ENCODE measurements at regions not wholly inside any gene's neighbourhood (a gene's known extent, or its start where the extent isn't known, plus 50 kb on each side); places are given as distances from the start of the nearest gene placed in this dataset.

DNA sequence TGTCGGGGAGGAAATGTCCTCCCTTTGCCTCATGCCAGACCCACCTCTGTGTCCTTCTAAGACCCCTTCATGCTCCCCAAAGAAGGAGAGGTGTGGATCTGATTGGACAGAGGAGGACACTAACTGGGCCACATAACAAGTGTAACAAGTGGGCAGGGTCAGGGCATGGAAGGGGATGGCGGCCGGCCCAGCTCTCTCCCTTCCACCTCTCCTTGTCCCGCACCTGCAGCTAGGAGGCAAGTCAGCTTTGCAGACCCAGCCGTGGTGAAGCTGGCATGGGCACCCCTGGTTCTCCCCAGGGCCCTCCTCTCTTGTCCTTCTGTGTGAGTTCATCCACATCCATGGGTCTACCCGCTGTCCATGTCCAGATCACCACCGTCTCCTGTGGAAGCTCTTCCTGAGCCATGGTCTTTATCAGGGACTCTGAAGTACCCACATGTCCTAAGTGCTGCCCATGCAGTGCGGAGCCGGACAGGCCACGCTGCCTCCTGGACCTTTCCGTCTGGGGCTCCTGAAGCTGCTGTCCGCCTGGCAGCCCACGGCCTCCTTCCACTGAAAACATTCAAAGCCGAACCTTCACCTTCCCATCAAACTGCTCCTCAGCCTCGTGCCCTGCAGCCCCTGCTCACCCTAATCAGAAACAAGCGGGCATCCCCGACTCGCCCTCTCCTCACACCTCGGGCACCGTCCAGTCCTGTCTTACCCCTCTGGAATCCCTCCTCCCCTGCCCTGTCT, 460.5 kb downstream of the PTPRU start:
- DNase-seq (ENCODE audit: insufficient read length, low spot score) (no peak), FAIRE-seq (no peak)
- TF ChIP-seq, protein P1, sequence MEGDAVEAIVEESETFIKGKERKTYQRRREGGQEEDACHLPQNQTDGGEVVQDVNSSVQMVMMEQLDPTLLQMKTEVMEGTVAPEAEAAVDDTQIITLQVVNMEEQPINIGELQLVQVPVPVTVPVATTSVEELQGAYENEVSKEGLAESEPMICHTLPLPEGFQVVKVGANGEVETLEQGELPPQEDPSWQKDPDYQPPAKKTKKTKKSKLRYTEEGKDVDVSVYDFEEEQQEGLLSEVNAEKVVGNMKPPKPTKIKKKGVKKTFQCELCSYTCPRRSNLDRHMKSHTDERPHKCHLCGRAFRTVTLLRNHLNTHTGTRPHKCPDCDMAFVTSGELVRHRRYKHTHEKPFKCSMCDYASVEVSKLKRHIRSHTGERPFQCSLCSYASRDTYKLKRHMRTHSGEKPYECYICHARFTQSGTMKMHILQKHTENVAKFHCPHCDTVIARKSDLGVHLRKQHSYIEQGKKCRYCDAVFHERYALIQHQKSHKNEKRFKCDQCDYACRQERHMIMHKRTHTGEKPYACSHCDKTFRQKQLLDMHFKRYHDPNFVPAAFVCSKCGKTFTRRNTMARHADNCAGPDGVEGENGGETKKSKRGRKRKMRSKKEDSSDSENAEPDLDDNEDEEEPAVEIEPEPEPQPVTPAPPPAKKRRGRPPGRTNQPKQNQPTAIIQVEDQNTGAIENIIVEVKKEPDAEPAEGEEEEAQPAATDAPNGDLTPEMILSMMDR (IDR thresholded peaks at IDR 0.05; ENCODE audit: insufficient read depth, missing control alignments): no peak

GRCh38 chr1:29695803-29696202, 459.5 kb downstream of the PTPRU start:
- FAIRE-seq (no peak), DNase-seq (ENCODE audit: insufficient read length, low spot score) (no peak)
- TF ChIP-seq, protein P1 (IDR thresholded peaks at IDR 0.05; ENCODE audit: insufficient read depth, missing control alignments): no peak

GRCh38 chr1:29695036-29695435, 458.7 kb downstream of the PTPRU start:
- FAIRE-seq: no peak
- TF ChIP-seq, protein P1 (IDR thresholded peaks at IDR 0.05; ENCODE audit: insufficient read depth, missing control alignments): no peak
- no peak for DNase-seq (ENCODE audit: insufficient read length, low spot score)

GRCh38 chr1:29691499-29691898, 455.2 kb downstream of the PTPRU start:
- FAIRE-seq: no peak
- DNase-seq (ENCODE audit: insufficient read length, low spot score): no peak
- TF ChIP-seq, protein P1 (IDR thresholded peaks at IDR 0.05; ENCODE audit: insufficient read depth, missing control alignments): no peak

GRCh38 chr1:29690156-29690555, 453.8 kb downstream of the PTPRU start:
- DNase-seq (ENCODE audit: insufficient read length, low spot score) (no peak), FAIRE-seq (no peak)
- TF ChIP-seq, protein P1 (IDR thresholded peaks at IDR 0.05; ENCODE audit: insufficient read depth, missing control alignments): no peak

DNA sequence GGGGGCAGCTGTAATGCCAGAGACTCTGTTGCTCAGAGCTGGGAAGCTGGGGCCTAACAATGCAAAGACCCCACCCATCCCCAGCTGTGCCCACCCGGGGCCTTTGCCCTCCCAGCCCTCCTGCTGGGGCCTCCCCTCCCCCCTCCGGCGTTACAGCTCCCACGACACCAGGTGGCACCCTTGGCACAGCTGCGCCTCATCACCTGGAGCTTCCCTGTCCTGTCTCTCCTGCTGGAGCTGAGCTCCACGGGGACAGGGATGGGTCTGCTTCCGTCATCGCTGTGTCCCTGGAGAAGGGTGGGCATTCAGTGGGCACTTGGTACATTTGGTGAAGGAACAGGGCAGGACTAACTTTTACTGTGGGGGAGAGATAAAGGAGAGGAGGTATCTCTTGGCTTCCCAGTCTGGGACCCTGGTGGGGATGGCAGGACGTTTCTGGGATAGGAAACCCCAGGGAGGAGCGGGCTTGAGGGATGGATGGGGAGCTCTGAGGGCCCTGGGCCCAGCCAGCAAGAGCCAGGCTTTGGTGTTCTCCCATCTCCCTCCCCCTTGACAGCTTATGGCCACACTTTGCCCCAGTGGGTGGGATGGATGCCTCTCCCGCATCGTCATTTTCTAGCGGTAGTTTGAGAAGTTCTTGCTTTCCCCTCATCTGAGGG, 453.2 kb downstream of the PTPRU start:
- TF ChIP-seq, protein P1 (IDR thresholded peaks at IDR 0.05; ENCODE audit: insufficient read depth, missing control alignments): no peak
- FAIRE-seq (no peak), DNase-seq (ENCODE audit: insufficient read length, low spot score) (no peak)

Data from D721Med (cell line).